ENCODE measurements at regions not wholly inside any gene's neighbourhood (a gene's known extent, or its start where the extent isn't known, plus 50 kb on each side); places are given as distances from the start of the nearest gene placed in this dataset.
"Not testable (repeated sequence)": the region's sequence is repeated elsewhere in the genome, so short reads cannot be mapped to it uniquely, and the experiment has no call there.

DNA sequence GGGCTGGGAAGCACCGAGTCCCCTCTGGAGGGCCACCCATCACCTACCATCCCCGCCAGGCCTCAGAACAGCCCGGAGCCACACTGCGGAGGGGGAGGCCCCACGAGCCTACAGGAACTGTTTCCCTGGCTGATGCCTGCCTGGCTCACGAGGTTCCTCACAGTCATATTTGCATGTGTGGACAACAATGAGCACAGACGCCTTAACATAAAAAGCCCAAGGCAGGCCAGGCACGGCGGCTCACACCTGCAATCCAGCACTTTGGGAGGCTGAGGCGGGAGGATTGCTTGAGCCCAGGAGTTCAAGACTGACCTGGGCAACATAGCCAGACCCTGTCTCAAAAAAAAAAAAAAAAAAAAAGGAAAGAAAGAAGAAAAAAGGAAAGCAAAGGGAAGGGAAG, 125.9 kb downstream of the FAM53A start:
- no peak for DNase-seq

DNA sequence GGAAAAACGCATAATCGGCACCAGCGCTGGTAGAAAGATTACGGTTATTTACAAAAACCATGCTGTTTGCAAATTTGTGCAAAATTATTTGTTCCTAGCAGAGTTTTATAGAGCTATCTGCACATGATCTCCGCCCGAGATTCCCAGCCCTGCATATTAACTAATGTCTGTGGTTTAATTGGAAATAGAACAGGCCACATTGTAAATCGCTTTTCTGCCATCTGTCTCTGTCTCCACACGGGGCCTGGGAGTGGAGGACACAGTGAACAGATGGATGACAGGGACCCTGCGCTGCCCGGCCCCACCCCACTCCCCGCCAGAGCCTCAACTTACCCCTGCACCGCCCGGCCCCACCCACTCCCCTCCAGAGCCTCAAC, 126.9 kb downstream of the FAM53A start:
- no peak for DNase-seq

DNA sequence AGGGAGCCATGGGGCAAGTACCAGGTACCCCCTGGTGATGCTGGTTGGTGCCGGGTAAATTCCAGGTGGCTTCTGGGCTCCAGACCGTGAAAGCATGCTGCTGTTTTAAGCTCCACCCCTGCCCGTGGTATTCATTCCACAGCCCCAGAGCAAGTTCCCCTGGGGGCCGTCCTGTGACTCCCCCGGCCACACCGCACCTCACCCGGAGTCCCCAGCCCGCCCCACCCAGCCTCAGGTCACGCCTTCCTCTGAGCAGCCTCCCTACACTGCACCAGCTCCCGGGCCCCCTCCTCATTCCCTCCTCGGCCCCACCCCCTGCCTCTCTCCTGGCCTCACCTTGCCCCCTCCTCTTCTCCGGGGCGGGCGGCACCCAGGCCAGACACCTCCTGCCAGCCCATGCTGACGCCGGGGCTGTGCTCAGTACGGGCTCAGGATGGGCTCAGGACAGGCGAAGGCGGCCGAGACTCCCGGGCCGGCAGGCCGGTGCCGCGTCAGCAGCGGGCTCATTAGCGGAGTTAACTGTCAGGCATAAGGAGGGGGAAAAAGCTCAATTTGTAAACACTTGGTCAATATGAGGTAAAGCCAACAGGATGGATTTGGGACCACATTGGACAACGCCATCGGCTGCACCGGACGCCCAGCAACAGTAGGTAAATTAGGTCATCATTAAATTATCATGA, 127.4 kb downstream of the FAM53A start:
- no peak for DNase-seq

DNA sequence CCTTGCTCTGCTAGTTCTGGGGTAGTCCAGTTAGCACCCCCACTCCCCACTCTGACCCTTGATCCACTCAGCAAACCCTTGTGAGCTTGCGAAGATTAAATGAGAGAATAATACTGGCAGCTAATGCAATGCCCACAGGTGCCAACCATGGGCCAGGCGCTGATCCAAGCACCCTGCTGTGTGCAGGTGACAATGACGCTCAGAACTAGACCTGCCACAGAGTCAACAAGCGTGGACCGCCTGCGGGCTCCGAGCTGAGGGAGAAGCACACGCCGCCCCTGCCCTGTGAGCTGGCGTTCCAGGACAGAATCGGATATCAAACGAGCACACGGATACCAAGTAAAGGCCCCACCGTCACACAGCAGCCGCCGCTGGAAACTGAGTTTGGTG, 129.2 kb downstream of the FAM53A start:
- DNase-seq: no peak

DNA sequence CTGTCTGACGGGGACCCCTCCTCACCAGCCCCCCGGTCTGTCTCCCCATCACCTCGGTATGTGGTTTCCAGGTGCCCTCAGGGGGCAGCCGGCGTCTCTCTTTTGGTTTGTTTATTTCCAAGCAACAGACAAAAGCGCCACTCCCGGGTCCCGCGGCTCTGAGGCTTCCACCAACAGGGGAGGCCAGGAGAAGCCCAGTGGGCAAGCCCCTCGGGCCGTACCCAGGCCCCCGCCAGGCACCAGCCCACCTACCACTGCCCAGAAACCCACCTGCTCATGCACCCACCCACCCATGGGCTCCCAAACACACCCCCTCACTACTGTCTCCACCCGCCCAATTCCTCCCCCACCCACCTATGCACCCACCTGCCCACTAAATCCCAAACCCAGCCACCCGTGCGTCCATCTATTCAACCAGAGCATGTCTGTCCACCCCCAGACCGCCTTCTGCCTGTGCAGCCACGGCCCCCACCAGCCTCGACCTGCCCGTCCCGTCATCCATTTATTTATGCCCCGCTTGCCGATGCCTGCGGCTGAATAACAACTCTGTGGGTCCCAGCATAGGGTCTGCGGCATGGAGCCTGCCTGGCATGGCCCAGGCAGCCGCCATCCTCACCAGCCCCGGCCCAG, 129.8 kb downstream of the FAM53A start:
- DNase-seq: no peak

DNA sequence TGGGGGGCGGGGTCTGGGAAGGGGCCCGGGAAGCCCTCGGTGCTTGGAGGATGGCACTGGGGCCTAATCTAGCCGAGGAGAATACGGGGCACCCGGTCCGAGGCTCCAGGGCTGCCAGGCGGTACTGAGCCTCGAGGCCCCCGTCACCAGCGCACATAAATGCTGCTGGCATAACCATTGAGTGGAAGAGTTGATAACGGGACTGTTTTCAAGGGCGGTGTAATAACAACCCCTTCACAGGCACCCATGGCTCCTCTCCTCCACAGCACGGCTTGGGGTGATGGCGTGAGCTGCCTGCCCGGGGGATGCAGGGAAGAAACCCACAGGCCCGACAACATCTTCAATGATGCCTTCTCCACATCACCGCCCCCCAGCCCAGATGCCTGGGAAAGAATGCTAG, 130.7 kb downstream of the FAM53A start:
- DNase-seq: no peak

DNA sequence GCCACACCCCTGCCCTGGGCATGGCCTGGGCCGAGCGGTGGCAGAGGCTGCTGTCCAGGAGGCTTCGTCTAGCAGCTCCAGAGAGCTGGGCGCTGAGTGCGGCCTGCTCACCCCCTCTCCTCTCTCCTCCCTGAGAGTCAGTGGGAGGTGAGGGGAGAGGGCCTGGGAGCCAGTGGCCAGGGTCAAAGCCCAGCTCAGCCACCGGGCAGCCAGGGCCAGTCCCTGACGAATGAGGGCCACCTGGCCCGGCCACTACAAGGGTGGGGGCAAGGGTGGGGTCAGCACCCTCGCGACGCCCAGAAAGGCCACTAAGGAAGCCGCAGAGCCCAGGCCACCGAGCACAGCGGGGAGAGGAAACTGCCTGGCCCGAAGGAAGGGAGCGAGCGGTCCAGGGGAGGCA, 131.7 kb downstream of the FAM53A start:
- no peak for DNase-seq

DNA sequence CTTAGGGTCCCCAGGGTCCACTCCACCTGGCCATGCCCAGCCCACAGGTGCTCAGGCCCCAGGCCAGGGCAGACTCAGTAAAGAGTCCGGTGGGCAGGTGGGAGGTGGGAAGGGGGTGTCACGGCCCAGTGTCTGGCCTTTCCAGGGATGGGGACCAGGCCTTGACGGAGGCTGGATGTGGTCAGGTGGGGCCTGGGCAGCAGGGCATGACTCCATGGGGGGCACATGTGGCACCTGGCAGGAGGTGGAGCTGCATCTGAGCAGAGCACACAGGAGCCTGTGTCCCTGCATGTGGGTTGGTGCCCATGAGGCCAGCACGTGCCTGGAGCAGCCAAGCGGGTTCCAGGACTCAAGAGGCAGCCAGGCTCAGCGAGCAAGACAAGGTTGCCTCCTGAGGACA, 132.9 kb downstream of the FAM53A start:
- no peak for DNase-seq

DNA sequence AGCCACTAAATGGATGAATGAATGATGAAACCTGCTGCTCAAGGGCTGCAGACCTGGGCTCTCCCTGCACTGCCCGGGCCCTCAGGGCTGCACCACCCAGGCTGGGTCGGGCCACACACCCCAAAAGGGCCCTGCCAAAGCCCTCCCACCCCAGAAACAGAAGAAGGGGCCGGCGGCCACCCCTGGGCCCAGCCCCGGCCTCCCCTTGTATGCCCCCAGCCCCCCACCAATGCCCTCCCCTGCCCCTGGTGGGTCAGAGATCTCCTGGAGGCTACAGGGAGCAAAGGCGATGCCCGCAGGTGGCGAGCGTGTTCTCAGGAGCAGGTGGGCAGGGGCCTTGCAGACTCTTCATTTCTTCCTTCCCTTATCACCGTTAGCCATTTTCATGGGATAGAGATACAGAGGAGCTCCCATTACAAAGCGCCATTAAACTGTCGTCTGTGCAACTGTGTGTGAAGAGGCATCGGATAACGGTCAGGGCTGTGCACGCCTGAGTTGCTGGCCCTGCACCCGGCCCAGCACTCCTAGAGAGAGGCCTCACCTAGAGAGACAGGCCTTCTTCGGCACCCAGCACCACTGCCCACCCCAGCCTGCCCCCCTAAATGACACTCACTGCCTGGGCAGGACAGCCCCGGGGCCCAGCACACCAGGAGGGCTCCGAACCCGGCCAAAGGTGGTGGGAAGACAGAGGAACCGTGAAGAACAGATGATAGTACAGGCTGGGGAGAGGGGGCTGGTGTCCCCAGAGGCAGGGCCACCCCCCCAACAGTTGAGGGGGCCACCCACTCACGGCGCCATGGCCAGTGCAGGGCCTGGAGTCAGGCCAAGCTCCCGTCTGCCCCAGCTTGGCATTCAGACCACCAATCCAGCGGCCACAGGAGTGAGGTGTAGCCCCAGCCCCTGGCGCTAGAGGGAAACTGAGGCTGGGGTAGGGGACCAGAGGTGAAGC, 133.7 kb downstream of the FAM53A start:
- no peak for DNase-seq

DNA sequence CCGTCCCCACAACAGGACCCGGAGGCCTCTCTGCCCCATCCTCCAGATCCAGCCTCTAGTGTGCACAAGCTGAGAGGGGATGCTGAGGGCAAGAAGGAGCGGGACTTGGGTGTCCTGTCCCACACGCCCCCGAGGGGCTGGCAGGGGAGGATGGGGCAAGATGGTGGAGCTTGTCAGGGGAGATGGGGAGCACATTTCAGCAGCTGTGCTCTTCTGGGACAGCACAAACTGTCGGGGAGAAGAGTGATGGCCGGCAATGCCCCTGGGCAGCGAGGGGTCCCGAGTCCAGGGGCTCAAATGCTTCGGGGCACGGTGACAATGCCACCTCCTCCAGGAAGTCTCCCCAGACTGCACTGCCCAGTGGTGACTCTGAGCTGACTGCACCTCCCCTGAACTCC, 134.5 kb downstream of the FAM53A start:
- no peak for DNase-seq

DNA sequence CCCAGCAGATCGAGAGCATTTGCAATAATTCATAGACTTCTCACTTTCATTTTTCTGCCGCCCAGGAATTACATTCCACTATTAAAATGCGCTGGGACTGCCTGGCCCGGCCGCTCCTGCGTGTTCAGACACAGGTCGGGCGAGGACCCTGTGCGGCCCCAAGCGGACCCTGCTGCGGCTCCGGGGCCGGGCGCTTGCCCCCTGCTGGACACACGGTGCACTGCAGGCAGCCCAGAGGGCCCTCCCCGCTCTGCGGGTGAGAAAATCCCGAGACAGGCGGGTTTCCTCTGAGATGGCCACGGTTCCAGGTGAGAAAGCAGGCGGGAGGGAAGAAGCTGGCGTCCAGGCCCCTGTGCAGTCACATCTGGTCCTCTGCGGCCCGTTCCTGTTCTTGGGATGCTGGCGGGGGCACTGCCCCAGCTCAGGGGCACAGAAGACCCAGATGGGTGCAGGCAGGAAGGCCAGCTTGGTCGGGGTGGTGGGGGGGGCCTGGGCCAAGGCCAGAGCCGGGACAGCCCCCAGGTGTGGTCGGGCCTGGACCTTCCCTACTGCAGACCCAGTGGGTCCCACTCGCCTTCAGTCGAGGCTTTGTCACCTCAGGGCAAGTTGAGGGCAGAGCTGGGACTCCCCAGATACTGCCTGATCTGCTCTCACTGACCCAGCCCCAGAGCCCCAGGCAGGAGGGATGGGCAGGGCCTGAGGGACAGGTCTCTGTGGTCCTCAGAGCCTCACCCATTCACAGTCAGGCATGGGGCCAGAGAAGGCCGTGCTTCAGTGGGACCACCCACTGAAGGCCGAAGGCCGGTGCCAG, 135.1 kb downstream of the FAM53A start:
- DNase-seq: not testable (repeated sequence)

DNA sequence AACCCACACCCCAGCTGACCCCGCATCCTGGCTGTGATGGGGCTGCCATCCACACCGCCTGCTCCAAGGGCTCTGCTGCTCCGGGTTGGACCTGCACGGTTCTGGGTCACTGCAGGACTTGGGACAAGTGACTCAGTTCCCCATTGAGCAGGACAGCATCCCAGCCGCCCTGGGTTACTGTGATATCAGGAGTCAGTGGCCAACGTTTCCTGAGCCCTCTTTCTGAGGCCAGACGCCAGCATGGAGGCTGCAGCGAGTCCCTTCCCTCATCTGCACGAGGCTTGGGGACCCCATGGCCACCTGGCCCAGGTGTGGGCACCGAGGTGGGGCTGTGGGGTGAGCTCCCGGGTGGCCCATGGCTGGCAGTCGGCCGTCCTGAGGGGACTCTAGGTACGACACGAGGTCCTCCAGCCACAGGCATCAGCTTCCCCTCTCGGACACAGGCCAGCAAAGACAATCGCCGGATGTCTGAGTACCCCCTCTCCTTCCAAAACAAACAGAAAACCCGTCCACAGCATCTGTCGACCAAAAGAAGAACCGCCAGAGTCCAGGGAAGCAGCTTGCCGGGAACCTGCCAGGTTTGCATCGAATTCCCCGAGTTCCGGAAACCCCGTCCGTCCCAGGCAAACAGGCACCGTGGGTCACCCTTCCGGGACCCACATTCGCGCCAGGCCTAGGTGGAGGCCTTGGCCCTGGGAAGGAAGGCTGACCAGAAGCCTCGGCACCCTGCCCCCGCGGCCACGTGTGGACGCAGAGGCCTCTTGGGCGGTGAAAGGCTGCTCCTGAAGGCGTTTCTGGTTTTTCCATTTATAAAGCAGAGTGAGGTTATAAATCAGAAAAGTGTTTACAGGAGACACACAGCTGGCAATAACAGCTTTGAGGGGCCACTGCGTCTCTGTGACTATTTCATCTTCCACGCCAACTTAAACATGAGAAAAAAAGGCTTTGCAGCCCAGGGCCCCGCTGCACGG, 136.0 kb downstream of the FAM53A start:
- DNase-seq: no peak

DNA sequence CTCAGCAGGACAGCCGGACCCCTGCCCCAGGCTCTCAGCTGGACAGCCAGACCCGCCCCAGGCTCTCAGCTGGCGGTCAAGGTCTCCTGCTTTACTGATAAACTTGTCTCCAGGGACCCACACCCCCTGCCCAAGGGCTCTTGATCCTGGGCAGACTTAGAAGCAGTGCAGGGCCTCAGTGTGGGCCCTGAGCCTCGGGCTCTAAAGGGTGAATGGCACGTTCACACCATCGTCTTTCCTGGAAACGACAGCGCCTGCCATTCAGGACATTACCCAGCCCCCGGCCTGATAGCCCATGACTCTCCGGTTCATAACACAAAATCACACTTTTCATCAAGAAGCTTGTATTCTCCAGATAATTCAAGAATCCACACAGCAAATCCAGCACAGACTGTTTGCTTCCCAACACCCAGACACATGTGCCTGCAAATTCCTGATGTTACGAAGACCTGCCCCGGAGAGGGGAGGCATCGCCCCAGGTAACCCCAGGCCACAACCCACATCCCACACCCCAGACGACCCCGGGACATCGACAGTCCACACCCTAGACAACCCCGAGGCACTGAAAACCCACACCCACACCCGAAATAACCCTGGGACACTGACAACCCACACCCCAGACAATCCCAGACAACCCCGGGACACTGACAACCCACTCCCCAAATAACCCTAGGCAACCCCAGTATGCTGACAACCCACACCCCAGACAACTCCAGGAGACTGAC, 136.8 kb downstream of the FAM53A start:
- DNase-seq: no peak

DNA sequence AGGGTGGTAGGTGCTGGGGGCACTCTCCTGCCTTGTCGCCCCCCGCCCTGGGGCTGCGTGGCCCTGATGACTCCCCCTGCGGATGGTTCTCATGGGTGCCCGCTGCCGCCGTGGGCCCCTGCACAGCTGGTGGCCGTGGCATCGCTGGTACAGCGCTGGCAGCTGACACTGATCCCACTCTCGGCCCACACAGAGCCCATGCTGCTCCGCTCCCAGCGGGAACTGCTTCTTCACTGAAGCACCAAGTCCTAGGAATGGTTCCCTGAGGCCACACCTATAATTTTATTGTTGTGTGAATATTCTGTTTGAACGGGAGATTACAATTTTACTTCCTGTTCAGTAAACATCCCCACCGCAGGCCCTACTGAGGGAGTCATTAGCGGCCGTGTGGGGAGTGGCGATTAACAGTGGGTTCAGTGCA, 138.6 kb upstream of the NKX1-1 start:
- no peak for DNase-seq

DNA sequence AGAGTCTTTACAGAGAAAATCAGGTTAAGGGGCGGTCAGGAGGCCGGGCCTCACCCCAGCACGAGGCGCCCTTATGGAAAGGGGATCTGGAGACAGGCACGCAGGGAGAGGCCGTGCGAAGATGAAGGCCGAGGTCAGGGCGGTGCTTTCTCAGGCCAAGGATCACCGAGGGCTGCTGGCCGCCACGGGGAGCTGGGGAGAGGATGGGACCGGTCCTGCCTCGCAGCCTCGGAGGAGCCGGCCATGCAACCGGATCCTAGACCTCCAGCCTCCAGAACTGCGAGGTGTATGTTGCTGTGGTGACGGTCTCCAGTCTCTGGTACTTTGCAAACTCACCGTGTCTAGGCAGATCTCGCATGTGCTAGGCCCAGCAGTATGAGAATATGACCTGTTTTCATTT, 138.2 kb upstream of the NKX1-1 start:
- not testable (repeated sequence) for DNase-seq

DNA sequence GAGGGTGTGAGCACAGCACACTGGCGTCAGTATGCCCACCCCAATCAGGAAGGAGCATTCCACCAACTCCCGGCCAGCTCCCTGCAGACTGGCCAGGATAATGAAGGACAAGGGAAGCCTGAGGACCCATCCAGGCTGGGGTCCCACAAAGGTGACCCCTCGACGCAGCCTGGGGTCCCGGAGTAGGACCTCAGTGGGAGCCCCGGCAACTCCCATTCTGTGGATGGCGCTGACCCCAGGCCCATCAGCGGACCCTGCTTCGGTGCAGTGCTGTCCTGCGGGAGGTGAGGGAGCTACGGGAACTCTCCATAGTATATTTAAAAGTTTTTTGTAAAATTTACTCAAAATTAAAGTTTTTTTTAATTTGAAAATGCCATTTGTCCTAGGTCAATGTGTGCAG, 137.7 kb upstream of the NKX1-1 start:
- DNase-seq: no peak

DNA sequence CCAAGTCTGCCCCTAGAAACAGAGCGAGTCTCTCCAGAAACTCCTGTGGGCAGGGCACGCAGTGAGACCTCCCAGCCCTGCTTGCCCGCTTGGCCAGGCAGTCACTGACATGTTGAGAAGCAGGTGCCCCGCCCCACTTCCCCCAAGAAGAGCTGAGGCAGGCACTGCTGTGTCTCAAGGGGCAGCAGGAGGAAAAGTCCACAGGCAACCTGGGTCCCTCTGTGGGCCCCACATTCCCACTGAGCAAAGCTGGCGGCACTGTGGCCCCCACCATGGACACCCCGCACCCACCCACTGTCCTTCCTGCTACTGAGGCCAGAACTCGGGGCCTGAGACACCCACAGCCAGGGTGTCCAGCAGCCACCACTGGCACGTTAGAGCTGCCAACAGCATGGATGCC, 137.3 kb upstream of the NKX1-1 start:
- no peak for DNase-seq

DNA sequence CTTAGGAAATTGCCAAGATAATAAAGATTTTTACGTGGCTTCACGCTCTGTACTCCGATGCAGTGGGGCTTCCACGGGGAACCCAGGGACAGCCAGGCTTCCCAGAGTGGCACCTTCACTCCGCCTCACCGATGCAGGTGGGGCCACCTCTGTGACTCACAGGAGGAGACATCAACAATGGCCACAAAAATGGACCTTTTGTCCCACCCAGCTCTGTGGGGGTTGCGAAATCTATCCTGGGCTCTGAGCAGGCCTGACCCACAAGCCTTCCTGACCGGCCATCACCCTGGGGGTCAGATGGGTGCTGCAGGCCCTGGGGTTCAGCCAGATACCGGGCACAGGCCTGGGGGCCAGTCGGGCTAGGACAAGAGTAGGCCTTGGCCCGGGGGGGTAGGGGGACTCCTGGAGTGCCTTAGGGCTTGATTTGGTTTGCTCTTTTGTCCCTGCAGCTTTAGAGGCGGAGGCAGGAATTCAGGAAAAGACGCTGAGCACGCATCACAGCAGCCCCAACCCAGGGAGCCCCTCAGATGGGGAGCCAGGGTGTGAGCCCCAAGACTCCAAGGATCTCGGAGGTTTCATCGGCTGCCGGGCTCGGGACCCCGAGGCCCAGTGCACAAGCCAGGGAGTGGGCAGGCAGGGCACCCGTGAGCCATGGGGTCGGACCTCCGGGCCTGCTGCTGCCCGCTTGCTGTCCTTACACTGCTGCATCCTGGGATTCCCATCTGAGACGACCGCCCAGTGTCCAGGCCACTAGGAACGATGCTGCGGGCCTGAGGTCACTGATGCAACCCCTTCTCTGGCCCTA, 136.5 kb upstream of the NKX1-1 start:
- DNase-seq: no peak

DNA sequence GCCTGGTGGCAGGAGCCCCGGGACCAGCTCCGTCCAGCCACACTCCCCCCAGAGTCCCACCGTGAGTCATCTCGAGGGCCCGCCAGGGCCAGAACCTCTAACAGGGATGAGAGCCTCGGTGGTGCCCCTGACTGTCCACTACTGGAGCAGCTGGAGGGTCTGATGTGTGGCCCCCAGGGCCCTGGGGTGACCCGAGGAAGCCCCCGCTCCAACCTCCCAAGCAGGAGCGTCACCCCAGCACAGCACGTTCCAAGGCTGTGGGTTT, 135.9 kb upstream of the NKX1-1 start:
- no peak for DNase-seq

DNA sequence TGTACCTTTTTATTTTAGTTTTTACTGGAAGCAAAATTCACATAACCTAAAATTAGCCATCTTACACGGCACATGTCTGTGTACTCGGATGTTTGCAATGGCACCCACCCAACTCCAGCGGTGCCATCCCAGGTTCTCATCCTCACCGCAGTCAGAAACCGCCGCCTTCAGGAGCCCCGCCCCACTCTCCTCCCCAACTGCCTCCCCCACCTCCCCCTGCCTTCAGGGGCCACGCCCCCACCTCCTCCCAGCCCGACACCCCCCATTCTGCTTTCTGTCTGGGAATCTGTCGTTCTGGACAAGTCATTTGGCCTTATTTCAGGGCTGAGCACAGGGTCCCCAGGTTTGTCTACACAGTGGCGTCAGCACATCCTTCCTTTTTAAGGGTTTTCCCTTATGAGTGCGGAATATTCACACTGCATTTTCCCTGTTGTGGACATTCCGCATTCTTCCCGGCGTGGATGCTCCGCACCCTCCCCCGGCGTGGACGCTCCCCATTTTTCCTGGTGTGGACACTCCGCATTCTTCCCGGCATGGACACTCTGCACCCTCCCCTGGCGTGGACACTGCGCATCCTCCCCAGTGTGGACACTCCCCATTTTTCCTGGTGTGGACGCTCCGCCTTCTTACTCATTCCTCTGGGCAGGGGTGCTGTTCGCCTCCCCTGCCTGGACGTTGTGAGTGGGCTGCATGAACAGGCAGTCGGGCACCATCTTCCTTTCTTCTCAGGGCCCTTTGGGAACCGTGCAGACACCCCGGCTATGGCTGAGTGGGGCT, 135.4 kb upstream of the NKX1-1 start:
- no peak for DNase-seq

Data from NCI-H1048 (cell line).